Endothelial cell of umbilical vein (primary cell): ENCODE measurements at regions not wholly inside any gene's neighbourhood (a gene's known extent, or its start where the extent isn't known, plus 50 kb on each side); places are given as distances from the start of the nearest gene placed in this dataset.

ENCODE experiments used
- EZH2 ChIP-seq: IDR thresholded peaks from 2 replicates; pipeline ENCODE4 v1.6.1; 2012; ENCODE audit warnings: borderline replicate concordance, low read depth, mild to moderate bottlenecking, moderate library complexity, low read length, inconsistent platforms; ENCODE audit not compliant: severe bottlenecking
- GATA2 ChIP-seq: IDR thresholded peaks from 2 replicates; pipeline ENCODE4 v1.7.0; 2011; ENCODE audit warnings: low read depth, mild to moderate bottlenecking, moderate library complexity, mixed read lengths, low read length; ENCODE audit not compliant: insufficient read length, insufficient read depth
- JUN ChIP-seq: IDR thresholded peaks from 2 replicates; pipeline ENCODE4 v1.6.1; 2011; ENCODE audit warnings: borderline replicate concordance, low read depth; ENCODE audit not compliant: insufficient read length, insufficient read depth
- MYC ChIP-seq: IDR thresholded peaks from one replicate; pipeline ENCODE4 v1.6.1; 2011; ENCODE audit warnings: mild to moderate bottlenecking, low read depth, low read length
- POLR2A ChIP-seq: IDR thresholded peaks from 2 replicates; pipeline ENCODE4 v1.6.1; 2012; ENCODE audit warnings: low read depth, mild to moderate bottlenecking, control low read depth, low read length
- POLR2AphosphoS5 ChIP-seq: IDR thresholded peaks from 2 replicates; pipeline ENCODE4 v1.6.1; 2012; ENCODE audit warnings: low read depth, mild to moderate bottlenecking, control low read depth, low read length, moderate library complexity; ENCODE audit not compliant: insufficient read depth
- TF ChIP-seq, protein P1 (sequence below), 2 donors: IDR thresholded peaks; 1 replicate in 1 of 2; 2 replicates in 1 of 2; pipeline ENCODE4 v1.5.1; 2011; ENCODE audit warnings: low read length in 2 of 2, mild to moderate bottlenecking in 2 of 2, moderate library complexity in 2 of 2, control low read depth in 1 of 2, inconsistent platforms in 1 of 2, low read depth in 1 of 2; ENCODE audit not compliant: insufficient read depth in 1 of 2; ENCODE audit errors: extremely low read depth in 1 of 2
- TF ChIP-seq, protein P2 (sequence below): IDR thresholded peaks from 2 replicates; pipeline ENCODE4 v1.6.1; 2011; ENCODE audit not compliant: insufficient read depth, insufficient read length

DNA sequence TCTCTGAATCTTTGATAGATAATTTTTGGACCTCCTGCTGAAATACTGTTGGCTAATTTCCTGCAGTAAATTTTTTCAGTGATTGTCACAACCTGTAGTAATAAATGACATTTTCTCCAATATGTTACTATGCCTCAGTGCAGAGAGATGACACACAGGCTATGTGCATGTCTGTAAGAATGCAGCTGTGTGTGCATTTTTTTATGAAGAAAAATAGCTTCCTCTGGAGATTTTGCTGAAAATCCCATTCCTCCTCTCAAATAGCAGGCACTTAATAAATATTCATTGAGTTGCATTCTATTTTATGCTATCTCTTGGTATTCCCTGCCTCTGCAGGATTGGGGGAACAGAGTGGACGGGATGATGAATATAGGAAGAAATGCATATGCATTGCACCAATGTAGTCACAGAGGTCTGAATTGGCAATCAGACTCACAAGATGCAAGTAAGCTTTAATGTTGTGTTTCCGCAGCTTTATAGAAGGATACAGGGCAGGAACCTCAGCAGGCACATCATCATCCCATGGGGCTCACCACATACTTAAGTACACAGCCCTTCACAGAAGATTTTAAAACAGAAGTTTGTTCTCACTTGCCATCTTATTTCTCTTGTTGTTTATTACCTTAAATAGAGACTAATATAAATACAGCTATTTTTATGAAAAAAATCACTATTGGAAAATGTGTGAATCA, 474.7 kb downstream of the EPM2A start:
- TF ChIP-seq POLR2A: no peak
- TF ChIP-seq, protein P1, sequence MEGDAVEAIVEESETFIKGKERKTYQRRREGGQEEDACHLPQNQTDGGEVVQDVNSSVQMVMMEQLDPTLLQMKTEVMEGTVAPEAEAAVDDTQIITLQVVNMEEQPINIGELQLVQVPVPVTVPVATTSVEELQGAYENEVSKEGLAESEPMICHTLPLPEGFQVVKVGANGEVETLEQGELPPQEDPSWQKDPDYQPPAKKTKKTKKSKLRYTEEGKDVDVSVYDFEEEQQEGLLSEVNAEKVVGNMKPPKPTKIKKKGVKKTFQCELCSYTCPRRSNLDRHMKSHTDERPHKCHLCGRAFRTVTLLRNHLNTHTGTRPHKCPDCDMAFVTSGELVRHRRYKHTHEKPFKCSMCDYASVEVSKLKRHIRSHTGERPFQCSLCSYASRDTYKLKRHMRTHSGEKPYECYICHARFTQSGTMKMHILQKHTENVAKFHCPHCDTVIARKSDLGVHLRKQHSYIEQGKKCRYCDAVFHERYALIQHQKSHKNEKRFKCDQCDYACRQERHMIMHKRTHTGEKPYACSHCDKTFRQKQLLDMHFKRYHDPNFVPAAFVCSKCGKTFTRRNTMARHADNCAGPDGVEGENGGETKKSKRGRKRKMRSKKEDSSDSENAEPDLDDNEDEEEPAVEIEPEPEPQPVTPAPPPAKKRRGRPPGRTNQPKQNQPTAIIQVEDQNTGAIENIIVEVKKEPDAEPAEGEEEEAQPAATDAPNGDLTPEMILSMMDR (IDR thresholded peaks at IDR 0.05; ENCODE audit: extremely low read depth in 1 of 2, insufficient read depth in 1 of 2, low read depth in 1 of 2, low read length in 2 of 2): no peak
- no peak for TF ChIP-seq EZH2
- no peak for TF ChIP-seq JUN
- no peak for TF ChIP-seq POLR2AphosphoS5
- no peak for TF ChIP-seq MYC
- TF ChIP-seq, protein P2, sequence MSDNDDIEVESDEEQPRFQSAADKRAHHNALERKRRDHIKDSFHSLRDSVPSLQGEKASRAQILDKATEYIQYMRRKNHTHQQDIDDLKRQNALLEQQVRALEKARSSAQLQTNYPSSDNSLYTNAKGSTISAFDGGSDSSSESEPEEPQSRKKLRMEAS: no peak
- no peak for TF ChIP-seq GATA2
